GM23338 (cell line): ENCODE measurements at regions not wholly inside any gene's neighbourhood (a gene's known extent, or its start where the extent isn't known, plus 50 kb on each side); places are given as distances from the start of the nearest gene placed in this dataset.
"Not testable (repeated sequence)": the region's sequence is repeated elsewhere in the genome, so short reads cannot be mapped to it uniquely, and the experiment has no call there.

Source experiments
- ATAC-seq: fragments of 200-7000 bp; cut with Tn5 transposase; 3 replicates; pipeline ENCODE4 v1.9.1; 2020
- DNase-seq: peaks from one replicate; pipeline ENCODE4 v3.0.0-alpha.2; 2015; ENCODE audit warnings: low spot score
- H2AFZ ChIP-seq: fragments of 200-600 bp; sonication (generic); 2 replicates; pipeline ENCODE4 v1.8.0; 2016; ENCODE audit warnings: antibody characterized with exemption, mild to moderate bottlenecking, moderate library complexity
- H3F3A ChIP-seq: fragments of 200-600 bp; sonication (generic); replicated peaks from 2 replicates; pipeline ENCODE4 v1.8.0; 2017; ENCODE audit warnings: antibody characterized with exemption, mixed run types, low read depth
- H3K27ac ChIP-seq: fragments of 200-600 bp; sonication (generic); 2 replicates; pipeline ENCODE4 v1.6.1; 2016; ENCODE audit warnings: low read depth
- H3K27me3 ChIP-seq: fragments of 200-600 bp; sonication (generic); 2 replicates; pipeline ENCODE4 v1.8.0; 2016; ENCODE audit warnings: mild to moderate bottlenecking, mixed run types, moderate library complexity; ENCODE audit not compliant: insufficient read depth
- H3K36me3 ChIP-seq: fragments of 200-600 bp; sonication (generic); 2 replicates; pipeline ENCODE4 v1.8.0; 2016; ENCODE audit warnings: mild to moderate bottlenecking; ENCODE audit not compliant: insufficient read depth
- H3K4me1 ChIP-seq: fragments of 200-600 bp; sonication (generic); 2 replicates; pipeline ENCODE4 v1.8.0; 2016; ENCODE audit warnings: mild to moderate bottlenecking, moderate library complexity; ENCODE audit not compliant: insufficient read depth
- H3K4me2 ChIP-seq: fragments of 200-600 bp; sonication (generic); 2 replicates; pipeline ENCODE4 v1.7.1; 2017; ENCODE audit warnings: mixed run types
- H3K4me3 ChIP-seq: fragments of 200-600 bp; sonication (generic); 2 replicates; pipeline ENCODE4 v1.6.1; 2016; ENCODE audit warnings: mixed run types
- H3K79me2 ChIP-seq: fragments of 200-600 bp; sonication (generic); replicated peaks from 2 replicates; pipeline ENCODE4 v1.8.0; 2017; ENCODE audit warnings: mild to moderate bottlenecking; ENCODE audit not compliant: insufficient read depth
- H3K9me2 ChIP-seq: fragments of 200-600 bp; sonication (generic); 2 replicates; pipeline ENCODE4 v1.8.0; 2017; ENCODE audit not compliant: insufficient read depth
- H4K20me1 ChIP-seq: fragments of 200-600 bp; sonication (generic); replicated peaks from 2 replicates; pipeline ENCODE4 v1.8.0; 2017; ENCODE audit warnings: mild to moderate bottlenecking; ENCODE audit not compliant: insufficient read depth
- H3K27ac Mint-ChIP-seq: 2 replicates; pipeline ENCODE4 v1.8.0; 2020; ENCODE audit warnings: inconsistent platforms, mild to moderate bottlenecking, moderate library complexity, mixed read lengths
- H3K27me3 Mint-ChIP-seq: 3 replicates; pipeline ENCODE4 v1.8.0; 2022; ENCODE audit warnings: low read depth, mild to moderate bottlenecking, moderate library complexity, mixed read lengths, inconsistent platforms; ENCODE audit not compliant: insufficient read depth, poor library complexity
- H3K36me3 Mint-ChIP-seq: 3 replicates; pipeline ENCODE4 v1.8.0; 2021; ENCODE audit warnings: low read depth, mild to moderate bottlenecking, inconsistent platforms, moderate library complexity, mixed read lengths
- H3K4me1 Mint-ChIP-seq: 3 replicates; pipeline ENCODE4 v1.8.0; 2020; ENCODE audit warnings: mild to moderate bottlenecking, inconsistent platforms, mixed read lengths
- H3K4me3 Mint-ChIP-seq: 3 replicates; pipeline ENCODE4 v1.8.0; 2021; ENCODE audit warnings: moderate library complexity, mild to moderate bottlenecking, inconsistent platforms, mixed read lengths
- H3K9me3 Mint-ChIP-seq: 3 replicates; pipeline ENCODE4 v1.8.0; 2020; ENCODE audit warnings: moderate library complexity, mild to moderate bottlenecking, inconsistent platforms, mixed read lengths
- CREB1 ChIP-seq: fragments of 250-450 bp; sonication (Bioruptor Pico); IDR thresholded peaks from 2 replicates; pipeline ENCODE4 v1.5.0; 2020; ENCODE audit warnings: low read depth, mild to moderate bottlenecking, moderate library complexity
- EZH2phosphoT487 ChIP-seq: fragments of 200-600 bp; sonication (generic); IDR thresholded peaks from one replicate; pipeline ENCODE4 v1.8.1; 2018; ENCODE audit warnings: antibody characterized with exemption; ENCODE audit not compliant: unreplicated experiment
- STAT1 ChIP-seq: IDR thresholded peaks from one replicate; pipeline ENCODE4 v1.6.1; 2016; ENCODE audit warnings: antibody characterized with exemption; ENCODE audit not compliant: unreplicated experiment
- ZNF114 ChIP-seq: fragments of 250-450 bp; sonication (Bioruptor Pico); IDR thresholded peaks from 2 replicates; pipeline ENCODE4 v1.5.0; 2020; ENCODE audit warnings: mild to moderate bottlenecking, moderate library complexity
- ZNF331 ChIP-seq: fragments of 250-450 bp; sonication (Bioruptor Pico); IDR thresholded peaks from 2 replicates; pipeline ENCODE4 v1.5.0; 2020; ENCODE audit warnings: low read depth, mild to moderate bottlenecking, moderate library complexity
- TF ChIP-seq, protein P1 (sequence below): fragments of 250-450 bp; sonication (Bioruptor Pico); IDR thresholded peaks from 2 replicates; pipeline ENCODE4 v1.5.0; 2020; ENCODE audit warnings: mild to moderate bottlenecking, moderate library complexity
- TF ChIP-seq, protein P2 (sequence below): IDR thresholded peaks from one replicate; pipeline ENCODE4 v1.6.1; 2018; ENCODE audit warnings: antibody characterized with exemption; ENCODE audit not compliant: unreplicated experiment

DNA sequence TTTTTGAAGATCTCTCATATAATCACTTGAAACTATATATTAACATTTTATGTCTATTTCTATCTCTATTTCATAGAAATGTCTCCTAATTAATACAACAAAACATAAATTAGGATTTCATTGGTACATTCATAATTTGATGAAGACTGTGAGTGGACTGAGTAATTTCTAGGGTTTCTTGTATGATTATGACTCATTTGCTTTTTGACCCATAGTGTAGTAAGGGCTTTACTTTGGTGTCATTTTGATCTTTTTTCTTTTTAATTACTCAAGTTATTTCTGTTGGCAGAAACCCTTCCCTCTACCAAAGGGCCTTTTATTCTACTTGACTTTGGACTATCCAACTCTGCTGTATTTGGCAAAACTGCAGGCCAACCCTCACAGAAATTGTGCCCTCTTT is 207.9 kb upstream of the MAGEB16 start (continued):
- TF ChIP-seq, protein P1, sequence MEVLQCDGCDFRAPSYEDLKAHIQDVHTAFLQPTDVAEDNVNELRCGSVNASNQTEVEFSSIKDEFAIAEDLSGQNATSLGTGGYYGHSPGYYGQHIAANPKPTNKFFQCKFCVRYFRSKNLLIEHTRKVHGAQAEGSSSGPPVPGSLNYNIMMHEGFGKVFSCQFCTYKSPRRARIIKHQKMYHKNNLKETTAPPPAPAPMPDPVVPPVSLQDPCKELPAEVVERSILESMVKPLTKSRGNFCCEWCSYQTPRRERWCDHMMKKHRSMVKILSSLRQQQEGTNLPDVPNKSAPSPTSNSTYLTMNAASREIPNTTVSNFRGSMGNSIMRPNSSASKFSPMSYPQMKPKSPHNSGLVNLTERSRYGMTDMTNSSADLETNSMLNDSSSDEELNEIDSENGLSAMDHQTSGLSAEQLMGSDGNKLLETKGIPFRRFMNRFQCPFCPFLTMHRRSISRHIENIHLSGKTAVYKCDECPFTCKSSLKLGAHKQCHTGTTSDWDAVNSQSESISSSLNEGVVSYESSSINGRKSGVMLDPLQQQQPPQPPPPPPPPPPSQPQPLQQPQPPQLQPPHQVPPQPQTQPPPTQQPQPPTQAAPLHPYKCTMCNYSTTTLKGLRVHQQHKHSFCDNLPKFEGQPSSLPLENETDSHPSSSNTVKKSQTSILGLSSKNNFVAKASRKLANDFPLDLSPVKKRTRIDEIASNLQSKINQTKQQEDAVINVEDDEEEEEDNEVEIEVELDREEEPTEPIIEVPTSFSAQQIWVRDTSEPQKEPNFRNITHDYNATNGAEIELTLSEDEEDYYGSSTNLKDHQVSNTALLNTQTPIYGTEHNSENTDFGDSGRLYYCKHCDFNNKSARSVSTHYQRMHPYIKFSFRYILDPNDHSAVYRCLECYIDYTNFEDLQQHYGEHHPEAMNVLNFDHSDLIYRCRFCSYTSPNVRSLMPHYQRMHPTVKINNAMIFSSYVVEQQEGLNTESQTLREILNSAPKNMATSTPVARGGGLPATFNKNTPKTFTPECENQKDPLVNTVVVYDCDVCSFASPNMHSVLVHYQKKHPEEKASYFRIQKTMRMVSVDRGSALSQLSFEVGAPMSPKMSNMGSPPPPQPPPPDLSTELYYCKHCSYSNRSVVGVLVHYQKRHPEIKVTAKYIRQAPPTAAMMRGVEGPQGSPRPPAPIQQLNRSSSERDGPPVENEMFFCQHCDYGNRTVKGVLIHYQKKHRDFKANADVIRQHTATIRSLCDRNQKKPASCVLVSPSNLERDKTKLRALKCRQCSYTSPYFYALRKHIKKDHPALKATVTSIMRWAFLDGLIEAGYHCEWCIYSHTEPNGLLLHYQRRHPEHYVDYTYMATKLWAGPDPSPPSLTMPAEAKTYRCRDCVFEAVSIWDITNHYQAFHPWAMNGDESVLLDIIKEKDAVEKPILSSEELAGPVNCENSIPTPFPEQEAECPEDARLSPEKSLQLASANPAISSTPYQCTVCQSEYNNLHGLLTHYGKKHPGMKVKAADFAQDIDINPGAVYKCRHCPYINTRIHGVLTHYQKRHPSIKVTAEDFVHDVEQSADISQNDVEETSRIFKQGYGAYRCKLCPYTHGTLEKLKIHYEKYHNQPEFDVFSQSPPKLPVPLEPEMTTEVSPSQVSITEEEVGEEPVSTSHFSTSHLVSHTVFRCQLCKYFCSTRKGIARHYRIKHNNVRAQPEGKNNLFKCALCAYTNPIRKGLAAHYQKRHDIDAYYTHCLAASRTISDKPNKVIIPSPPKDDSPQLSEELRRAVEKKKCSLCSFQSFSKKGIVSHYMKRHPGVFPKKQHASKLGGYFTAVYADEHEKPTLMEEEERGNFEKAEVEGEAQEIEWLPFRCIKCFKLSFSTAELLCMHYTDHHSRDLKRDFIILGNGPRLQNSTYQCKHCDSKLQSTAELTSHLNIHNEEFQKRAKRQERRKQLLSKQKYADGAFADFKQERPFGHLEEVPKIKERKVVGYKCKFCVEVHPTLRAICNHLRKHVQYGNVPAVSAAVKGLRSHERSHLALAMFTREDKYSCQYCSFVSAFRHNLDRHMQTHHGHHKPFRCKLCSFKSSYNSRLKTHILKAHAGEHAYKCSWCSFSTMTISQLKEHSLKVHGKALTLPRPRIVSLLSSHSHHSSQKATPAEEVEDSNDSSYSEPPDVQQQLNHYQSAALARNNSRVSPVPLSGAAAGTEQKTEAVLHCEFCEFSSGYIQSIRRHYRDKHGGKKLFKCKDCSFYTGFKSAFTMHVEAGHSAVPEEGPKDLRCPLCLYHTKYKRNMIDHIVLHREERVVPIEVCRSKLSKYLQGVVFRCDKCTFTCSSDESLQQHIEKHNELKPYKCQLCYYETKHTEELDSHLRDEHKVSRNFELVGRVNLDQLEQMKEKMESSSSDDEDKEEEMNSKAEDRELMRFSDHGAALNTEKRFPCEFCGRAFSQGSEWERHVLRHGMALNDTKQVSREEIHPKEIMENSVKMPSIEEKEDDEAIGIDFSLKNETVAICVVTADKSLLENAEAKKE (CRISPR knock-in tag) = no peak

DNA sequence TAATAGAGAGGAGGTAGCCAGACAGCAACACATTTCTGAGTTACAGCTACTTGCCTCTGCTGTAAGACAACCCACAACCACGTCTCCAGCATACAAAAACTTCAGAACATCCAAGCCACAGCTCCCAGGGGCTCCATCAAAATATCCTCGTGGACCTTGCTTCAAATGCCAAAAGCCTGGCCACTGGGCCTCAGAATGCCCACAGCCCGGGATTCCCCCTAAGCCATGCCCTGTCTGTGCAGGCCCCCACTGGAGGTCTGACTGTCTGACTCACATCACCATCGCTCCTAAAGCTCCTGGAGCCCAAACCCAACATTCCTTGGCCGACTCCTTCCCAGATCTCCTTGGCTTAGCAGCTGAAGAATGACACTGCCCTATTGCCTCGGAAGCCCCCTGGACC is 186.6 kb upstream of the MAGEB16 start:
- H3K4me3 Mint-ChIP-seq, H3K9me2 ChIP-seq, H2AFZ ChIP-seq, H4K20me1 ChIP-seq, H3K4me1 ChIP-seq, H3K27me3 Mint-ChIP-seq, H3K27ac ChIP-seq, H3K27me3 ChIP-seq, H3K4me3 ChIP-seq, H3K4me2 ChIP-seq, H3K27ac Mint-ChIP-seq, H3F3A ChIP-seq, H3K36me3 Mint-ChIP-seq, ATAC-seq, DNase-seq, H3K4me1 Mint-ChIP-seq, H3K36me3 ChIP-seq, H3K79me2 ChIP-seq: not testable (repeated sequence)
- H3K9me3 Mint-ChIP-seq = peaks cover 21% of the 10 kb centered on the region

DNA sequence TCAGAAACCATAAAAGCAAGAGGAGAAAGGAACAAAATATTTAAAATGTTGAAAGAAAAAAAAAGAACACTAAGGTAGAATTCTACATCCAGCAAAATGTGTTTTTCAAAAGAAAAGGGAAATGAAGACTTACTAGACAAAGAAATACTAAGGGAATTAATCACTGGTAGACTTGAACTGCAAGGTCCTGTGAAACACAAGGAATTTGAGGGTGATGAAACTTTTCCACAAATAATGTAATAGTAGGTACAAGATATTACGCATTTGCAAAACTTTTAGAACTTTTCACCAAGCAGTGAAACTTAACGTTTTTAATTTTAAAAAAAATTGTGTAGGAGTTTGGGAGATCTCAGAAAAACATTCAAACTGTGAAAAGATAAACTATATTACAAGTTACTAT is 180.3 kb upstream of the MAGEB16 start:
- no peaks in the 10 kb centered on the region for H3K27me3 Mint-ChIP-seq
- no peaks in the 10 kb centered on the region for H4K20me1 ChIP-seq
- no peaks in the 10 kb centered on the region for H3K9me2 ChIP-seq
- no peak overlapping the region for H3K4me2 ChIP-seq
- H3K27ac Mint-ChIP-seq = no peak overlapping the region
- H2AFZ ChIP-seq = no peak overlapping the region
- DNase-seq = no peak
- no peak overlapping the region for H3K4me3 ChIP-seq
- H3K9me3 Mint-ChIP-seq = peaks cover 7% of the 10 kb centered on the region; the same call in 1 of the 3 replicates
- no peak overlapping the region for H3K27ac ChIP-seq
- no peaks in the 10 kb centered on the region for H3K79me2 ChIP-seq
- no peaks in the 10 kb centered on the region for H3K4me1 Mint-ChIP-seq
- no peaks in the 10 kb centered on the region for H3K4me1 ChIP-seq
- no peak for ATAC-seq
- TF ChIP-seq CREB1 (no peak), ZNF114 (CRISPR knock-in tag) (no peak), STAT1 (no peak), EZH2phosphoT487 (no peak), ZNF331 (no peak)
- TF ChIP-seq, protein P2, sequence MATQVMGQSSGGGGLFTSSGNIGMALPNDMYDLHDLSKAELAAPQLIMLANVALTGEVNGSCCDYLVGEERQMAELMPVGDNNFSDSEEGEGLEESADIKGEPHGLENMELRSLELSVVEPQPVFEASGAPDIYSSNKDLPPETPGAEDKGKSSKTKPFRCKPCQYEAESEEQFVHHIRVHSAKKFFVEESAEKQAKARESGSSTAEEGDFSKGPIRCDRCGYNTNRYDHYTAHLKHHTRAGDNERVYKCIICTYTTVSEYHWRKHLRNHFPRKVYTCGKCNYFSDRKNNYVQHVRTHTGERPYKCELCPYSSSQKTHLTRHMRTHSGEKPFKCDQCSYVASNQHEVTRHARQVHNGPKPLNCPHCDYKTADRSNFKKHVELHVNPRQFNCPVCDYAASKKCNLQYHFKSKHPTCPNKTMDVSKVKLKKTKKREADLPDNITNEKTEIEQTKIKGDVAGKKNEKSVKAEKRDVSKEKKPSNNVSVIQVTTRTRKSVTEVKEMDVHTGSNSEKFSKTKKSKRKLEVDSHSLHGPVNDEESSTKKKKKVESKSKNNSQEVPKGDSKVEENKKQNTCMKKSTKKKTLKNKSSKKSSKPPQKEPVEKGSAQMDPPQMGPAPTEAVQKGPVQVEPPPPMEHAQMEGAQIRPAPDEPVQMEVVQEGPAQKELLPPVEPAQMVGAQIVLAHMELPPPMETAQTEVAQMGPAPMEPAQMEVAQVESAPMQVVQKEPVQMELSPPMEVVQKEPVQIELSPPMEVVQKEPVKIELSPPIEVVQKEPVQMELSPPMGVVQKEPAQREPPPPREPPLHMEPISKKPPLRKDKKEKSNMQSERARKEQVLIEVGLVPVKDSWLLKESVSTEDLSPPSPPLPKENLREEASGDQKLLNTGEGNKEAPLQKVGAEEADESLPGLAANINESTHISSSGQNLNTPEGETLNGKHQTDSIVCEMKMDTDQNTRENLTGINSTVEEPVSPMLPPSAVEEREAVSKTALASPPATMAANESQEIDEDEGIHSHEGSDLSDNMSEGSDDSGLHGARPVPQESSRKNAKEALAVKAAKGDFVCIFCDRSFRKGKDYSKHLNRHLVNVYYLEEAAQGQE = no peak
- no peaks in the 10 kb centered on the region for H3K36me3 Mint-ChIP-seq
- no peaks in the 10 kb centered on the region for H3F3A ChIP-seq
- no peaks in the 10 kb centered on the region for H3K27me3 ChIP-seq
- no peaks in the 10 kb centered on the region for H3K36me3 ChIP-seq
- no peak overlapping the region for H3K4me3 Mint-ChIP-seq
